Colonic mucosa (tissue), 4 donors: ENCODE measurements at regions not wholly inside any gene's neighbourhood (a gene's known extent, or its start where the extent isn't known, plus 50 kb on each side); places are given as distances from the start of the nearest gene placed in this dataset.

Experiments used
- DNase-seq: peaks from one replicate; pipeline ENCODE4 v3.0.0-alpha.2; 2020
- H3K27ac ChIP-seq: fragments of 200-600 bp; one replicate; pipeline ENCODE4 v1.8.0; 2021
- H3K27me3 ChIP-seq: fragments of 200-600 bp; one replicate; pipeline ENCODE4 v1.8.0; 2021
- H3K36me3 ChIP-seq: fragments of 200-600 bp; one replicate; pipeline ENCODE4 v1.8.0; 2021
- H3K4me1 ChIP-seq: fragments of 200-600 bp; one replicate; pipeline ENCODE4 v1.8.0; 2021; ENCODE audit warnings: mild to moderate bottlenecking
- H3K4me3 ChIP-seq: fragments of 200-600 bp; one replicate; pipeline ENCODE4 v1.8.0; 2021
- H3K9ac ChIP-seq, 2 donors: one replicate each; pipeline ENCODE4 v1.7.0; 2013; ENCODE audit warnings: control low read depth in 2 of 2, low read depth in 2 of 2, low read length in 2 of 2
- H3K9me3 ChIP-seq: fragments of 200-600 bp; one replicate; pipeline ENCODE4 v1.8.0; 2021
- CTCF ChIP-seq: fragments of 200-600 bp; IDR thresholded peaks from one replicate; pipeline ENCODE4 v1.8.0; 2022; ENCODE audit warnings: antibody characterized with exemption, mild to moderate bottlenecking
- intact Hi-C: fragments of 100-400 bp; cut with DNase I; formaldehyde crosslinking; loops from one replicate; pipeline ENCODE4 v1.14.1; 2022
- donor health status: healthy.
- donor health status: DM: no; HTN: no; CAD: no.
- donor health status: DM: no; HTN: no; CAD: no.

GRCh38 chr1:244242446-244242845 lies 191.4 kb downstream of the ZBTB18 start:
- H3K27ac ChIP-seq = no peak overlapping the region
- H3K27me3 ChIP-seq = no peaks in the 10 kb centered on the region
- H3K4me3 ChIP-seq = no peak overlapping the region
- H3K9me3 ChIP-seq = no peaks in the 10 kb centered on the region
- no peak for DNase-seq
- H3K9ac ChIP-seq = no peak overlapping the region
- no peaks in the 10 kb centered on the region for H3K4me1 ChIP-seq
- intact Hi-C loops = no loop called here
- TF ChIP-seq CTCF = no peak
- H3K36me3 ChIP-seq = no peaks in the 10 kb centered on the region

- Histone ChIP-seq H3K9ac (no peak overlapping the region), H3K36me3 (no peaks in the 10 kb centered on the region), H3K27ac (no peak overlapping the region), H3K4me1 (no peaks in the 10 kb centered on the region), H3K9me3 (no peaks in the 10 kb centered on the region), H3K27me3 (no peaks in the 10 kb centered on the region), H3K4me3 (no peak overlapping the region)
- no peak for TF ChIP-seq CTCF
- intact Hi-C loops = no loop called here
- no peak for DNase-seq
These were observed 195.3 kb downstream of the ZBTB18 start for GRCh38 chr1:244246334-244246733.

DNA sequence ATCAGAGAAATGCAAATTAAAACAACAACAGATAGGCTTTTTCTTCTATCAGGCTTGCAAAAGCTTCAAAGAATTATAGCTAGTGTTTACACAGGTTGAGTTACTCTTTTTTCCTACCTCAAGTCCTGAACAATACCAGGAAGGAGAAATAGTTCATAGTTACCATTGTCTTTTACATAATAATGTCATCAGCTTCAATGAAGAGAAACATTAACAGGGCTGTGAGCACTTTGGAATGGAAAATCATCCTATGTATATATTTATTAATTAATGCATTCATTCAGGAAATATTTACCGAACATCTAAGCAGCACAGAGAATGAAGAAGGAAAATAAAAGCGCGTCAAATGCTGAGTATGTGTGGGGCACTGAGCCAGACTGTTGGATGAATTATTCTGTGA lies 197.3 kb downstream of the ZBTB18 start:
- Histone ChIP-seq H3K27me3 (no peaks in the 10 kb centered on the region), H3K36me3 (no peaks in the 10 kb centered on the region), H3K9me3 (no peaks in the 10 kb centered on the region), H3K4me1 (no peaks in the 10 kb centered on the region), H3K27ac (no peak overlapping the region), H3K9ac (no peak overlapping the region), H3K4me3 (no peak overlapping the region)
- no peak for DNase-seq
- intact Hi-C loops = no loop called here
- TF ChIP-seq CTCF = no peak

DNA sequence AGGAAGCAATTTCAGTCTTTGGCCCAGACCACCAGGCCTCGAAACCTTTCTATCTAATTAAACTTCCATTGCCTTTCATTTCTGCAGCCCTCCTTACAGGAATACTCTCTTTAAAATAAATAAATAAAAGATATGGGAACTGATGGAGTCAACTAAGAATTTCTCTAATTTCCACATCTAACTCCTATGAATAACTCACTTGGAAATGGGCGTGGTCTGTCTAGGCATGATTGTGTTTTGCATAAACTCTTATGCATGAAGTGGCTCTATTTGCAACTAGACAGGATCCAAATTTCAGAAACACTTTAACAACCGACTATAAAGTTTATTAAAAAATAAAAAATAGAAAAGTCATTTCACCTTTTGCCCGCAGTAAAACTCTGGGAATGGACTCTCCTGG lies 199.5 kb downstream of the ADSS2 start:
- TF ChIP-seq CTCF = no peak
- Histone ChIP-seq H3K9ac (no peak overlapping the region), H3K4me3 (no peak overlapping the region), H3K9me3 (no peaks in the 10 kb centered on the region), H3K36me3 (no peaks in the 10 kb centered on the region), H3K27me3 (no peaks in the 10 kb centered on the region), H3K4me1 (no peaks in the 10 kb centered on the region), H3K27ac (no peak overlapping the region)
- no peak for DNase-seq
- intact Hi-C loops = no loop called here

DNA sequence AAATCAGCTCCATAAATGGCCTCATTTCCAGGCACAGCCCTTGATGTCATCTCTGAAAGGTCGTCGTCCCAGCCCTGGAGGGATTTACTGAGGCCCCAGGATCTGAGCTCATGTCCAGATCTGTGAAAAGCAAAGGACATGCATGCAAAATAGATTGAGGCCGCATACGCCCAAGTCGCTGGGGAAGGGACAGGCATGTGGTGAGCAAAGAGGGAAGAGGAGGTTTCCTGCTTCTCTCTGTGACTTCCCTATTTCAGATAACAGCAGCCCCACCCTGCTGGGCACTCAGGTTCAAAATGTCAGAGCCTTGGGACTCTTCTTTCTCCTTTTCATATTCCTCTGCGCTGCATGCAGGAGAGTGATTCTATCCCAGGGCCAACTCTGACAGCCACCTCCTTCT lies 197.2 kb downstream of the ADSS2 start:
- Histone ChIP-seq H3K27ac (no peak overlapping the region), H3K4me3 (no peak overlapping the region), H3K27me3 (no peaks in the 10 kb centered on the region), H3K9me3 (no peaks in the 10 kb centered on the region), H3K9ac (no peak overlapping the region), H3K4me1 (no peaks in the 10 kb centered on the region), H3K36me3 (no peaks in the 10 kb centered on the region)
- intact Hi-C loops = no loop called here
- DNase-seq = peak; percentile 29
- TF ChIP-seq CTCF = no peak

DNA sequence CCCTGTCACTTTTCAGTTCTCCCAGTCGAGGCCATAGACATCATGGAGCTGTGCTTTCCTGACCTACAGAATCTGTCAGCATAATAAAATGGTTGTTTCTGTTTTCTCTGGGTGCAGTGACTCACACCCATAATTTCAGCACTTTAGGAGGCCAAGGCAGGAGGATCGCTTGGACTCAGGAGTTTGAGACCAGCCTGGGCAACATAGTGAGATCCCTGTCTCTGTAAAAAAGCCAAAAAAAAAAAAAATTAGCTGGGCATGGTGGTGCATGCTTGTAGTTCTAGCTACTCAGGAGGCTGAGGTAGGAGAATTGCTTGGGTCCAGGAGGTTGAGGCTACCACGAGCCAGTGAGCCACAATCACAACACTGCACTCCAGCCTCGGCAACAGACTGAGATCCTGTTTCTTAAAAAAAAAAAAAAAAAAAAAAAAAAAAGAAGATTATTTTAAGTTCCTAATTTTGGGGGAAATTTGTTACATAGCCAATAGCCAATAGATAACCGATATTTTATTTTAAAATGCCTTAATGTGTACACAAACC lies 196.2 kb downstream of the ADSS2 start:
- H3K27ac ChIP-seq = no peak overlapping the region
- H3K27me3 ChIP-seq = no peaks in the 10 kb centered on the region
- intact Hi-C loops = no loop called here
- no peaks in the 10 kb centered on the region for H3K36me3 ChIP-seq
- TF ChIP-seq CTCF = no peak
- no peaks in the 10 kb centered on the region for H3K4me1 ChIP-seq
- no peak overlapping the region for H3K9ac ChIP-seq
- DNase-seq = no peak
- H3K4me3 ChIP-seq = no peak overlapping the region
- H3K9me3 ChIP-seq = no peaks in the 10 kb centered on the region
